ENCODE measurements at regions not wholly inside any gene's neighbourhood (a gene's known extent, or its start where the extent isn't known, plus 50 kb on each side); places are given as distances from the start of the nearest gene placed in this dataset.
"Not testable (repeated sequence)": the region's sequence is repeated elsewhere in the genome, so short reads cannot be mapped to it uniquely, and the experiment has no call there.

- DNase-seq = peak; percentile 61 to 69
These were observed 97.4 kb upstream of the ELOVL5 start for GRCh38 chr6:53446151-53446550.

GRCh38 chr6:53441761-53442160, 93.0 kb upstream of the ELOVL5 start:
- DNase-seq = no peak

- peak in 1 of 2 donors; percentile 16 for DNase-seq
These were observed 92.3 kb upstream of the ELOVL5 start for GRCh38 chr6:53441035-53441493.

GRCh38 chr6:53440336-53440945, 91.7 kb upstream of the ELOVL5 start:
- peak; percentile 33 to 36 for DNase-seq

- no peak for DNase-seq
These were observed 90.8 kb upstream of the ELOVL5 start for GRCh38 chr6:53439556-53439955.

GRCh38 chr6:53437557-53438202, 88.9 kb upstream of the ELOVL5 start:
- peak; percentile 80 for DNase-seq

- DNase-seq = peak; percentile 64 to 86
These were observed 88.0 kb upstream of the ELOVL5 start for GRCh38 chr6:53436526-53437303.

- DNase-seq = no peak
These were observed 85.2 kb upstream of the ELOVL5 start for GRCh38 chr6:53433951-53434285.

GRCh38 chr6:53433261-53433950, 84.7 kb upstream of the ELOVL5 start:
- DNase-seq = peak; percentile 70 to 72

- DNase-seq = peak; percentile 89 to 96
These were observed 83.8 kb upstream of the ELOVL5 start for GRCh38 chr6:53432318-53433161.

GRCh38 chr6:53431704-53432103, 83.0 kb upstream of the ELOVL5 start:
- DNase-seq = no peak

GRCh38 chr6:53429401-53429800, 80.7 kb upstream of the ELOVL5 start:
- no peak for DNase-seq

GRCh38 chr6:53428886-53429285, 80.1 kb upstream of the ELOVL5 start:
- DNase-seq = no peak

GRCh38 chr6:53426667-53427270, 78.0 kb upstream of the ELOVL5 start:
- no peak for DNase-seq

- DNase-seq = no peak
These were observed 77.4 kb upstream of the ELOVL5 start for GRCh38 chr6:53426117-53426516.

GRCh38 chr6:53424976-53425718, 76.4 kb upstream of the ELOVL5 start:
- no peak for DNase-seq

- no peak for DNase-seq
These were observed 75.5 kb upstream of the ELOVL5 start for GRCh38 chr6:53424300-53424699.

- DNase-seq = not testable (repeated sequence)
These were observed 74.8 kb upstream of the ELOVL5 start for GRCh38 chr6:53423560-53423959.

- no peak for DNase-seq
These were observed 70.3 kb upstream of the ELOVL5 start for GRCh38 chr6:53419026-53419425.

- no peak for DNase-seq
These were observed 69.5 kb upstream of the ELOVL5 start for GRCh38 chr6:53418288-53418687.

GRCh38 chr6:53417141-53417540, 68.4 kb upstream of the ELOVL5 start:
- DNase-seq = no peak

Measured in inflammatory macrophage treated with lipopolysaccharide for 1 hour (primary cell).